ENCODE measurements at regions not wholly inside any gene's neighbourhood (a gene's known extent, or its start where the extent isn't known, plus 50 kb on each side); places are given as distances from the start of the nearest gene placed in this dataset.

DNA sequence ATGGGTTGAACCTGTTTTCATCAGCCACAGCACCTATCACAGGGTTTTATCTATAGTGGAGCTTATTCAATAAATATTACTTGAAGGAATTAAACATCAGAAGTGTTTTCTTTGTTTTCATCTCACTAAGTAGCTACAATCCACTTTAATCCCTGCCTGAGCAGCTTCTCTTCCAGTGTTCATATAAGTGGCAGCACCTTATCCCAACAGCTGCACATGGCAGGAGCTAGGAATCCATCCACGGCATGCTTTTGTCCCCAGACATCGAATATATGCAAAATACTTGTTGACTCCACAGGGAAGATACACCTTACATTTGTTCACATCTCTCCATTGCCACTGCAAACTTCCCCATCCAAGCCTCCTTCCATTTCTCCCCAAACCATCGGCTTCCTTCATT is 549.8 kb upstream of the FAM241A start:
- TF ChIP-seq, protein P1, sequence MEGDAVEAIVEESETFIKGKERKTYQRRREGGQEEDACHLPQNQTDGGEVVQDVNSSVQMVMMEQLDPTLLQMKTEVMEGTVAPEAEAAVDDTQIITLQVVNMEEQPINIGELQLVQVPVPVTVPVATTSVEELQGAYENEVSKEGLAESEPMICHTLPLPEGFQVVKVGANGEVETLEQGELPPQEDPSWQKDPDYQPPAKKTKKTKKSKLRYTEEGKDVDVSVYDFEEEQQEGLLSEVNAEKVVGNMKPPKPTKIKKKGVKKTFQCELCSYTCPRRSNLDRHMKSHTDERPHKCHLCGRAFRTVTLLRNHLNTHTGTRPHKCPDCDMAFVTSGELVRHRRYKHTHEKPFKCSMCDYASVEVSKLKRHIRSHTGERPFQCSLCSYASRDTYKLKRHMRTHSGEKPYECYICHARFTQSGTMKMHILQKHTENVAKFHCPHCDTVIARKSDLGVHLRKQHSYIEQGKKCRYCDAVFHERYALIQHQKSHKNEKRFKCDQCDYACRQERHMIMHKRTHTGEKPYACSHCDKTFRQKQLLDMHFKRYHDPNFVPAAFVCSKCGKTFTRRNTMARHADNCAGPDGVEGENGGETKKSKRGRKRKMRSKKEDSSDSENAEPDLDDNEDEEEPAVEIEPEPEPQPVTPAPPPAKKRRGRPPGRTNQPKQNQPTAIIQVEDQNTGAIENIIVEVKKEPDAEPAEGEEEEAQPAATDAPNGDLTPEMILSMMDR (IDR thresholded peaks at IDR 0.05; ENCODE audit: low read depth, low read length): no peak
- DNase-seq (ENCODE audit: low read depth in 2 of 2): no peak
- no peak overlapping the region for H3K4me3 ChIP-seq (replicated peaks in 1 of 2; ENCODE audit: low read depth in 2 of 2, low read length in 2 of 2)

DNA sequence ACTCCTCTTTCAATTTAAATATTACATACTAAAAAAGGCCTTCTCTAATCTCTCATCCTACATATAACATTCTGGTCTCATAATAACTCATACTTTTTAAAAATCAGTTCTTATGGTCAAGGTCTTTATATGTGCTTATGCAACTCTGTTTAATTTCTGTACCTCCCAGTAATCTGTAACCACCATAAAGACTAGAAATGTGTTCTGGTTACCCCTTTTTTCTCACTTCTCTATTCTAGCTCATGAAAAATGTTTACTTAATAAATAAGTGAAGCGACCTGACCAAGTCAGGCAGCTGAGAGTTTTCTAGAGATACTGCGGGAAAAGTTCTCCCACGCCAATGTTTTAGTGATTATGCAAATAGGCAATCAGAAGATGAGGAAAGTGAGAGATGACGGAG is 548.8 kb upstream of the FAM241A start:
- no peak for DNase-seq (ENCODE audit: low read depth in 2 of 2)
- H3K4me3 ChIP-seq (replicated peaks in 1 of 2; ENCODE audit: low read depth in 2 of 2, low read length in 2 of 2): no peak overlapping the region
- TF ChIP-seq, protein P1 (IDR thresholded peaks at IDR 0.05; ENCODE audit: low read depth, low read length): no peak

DNA sequence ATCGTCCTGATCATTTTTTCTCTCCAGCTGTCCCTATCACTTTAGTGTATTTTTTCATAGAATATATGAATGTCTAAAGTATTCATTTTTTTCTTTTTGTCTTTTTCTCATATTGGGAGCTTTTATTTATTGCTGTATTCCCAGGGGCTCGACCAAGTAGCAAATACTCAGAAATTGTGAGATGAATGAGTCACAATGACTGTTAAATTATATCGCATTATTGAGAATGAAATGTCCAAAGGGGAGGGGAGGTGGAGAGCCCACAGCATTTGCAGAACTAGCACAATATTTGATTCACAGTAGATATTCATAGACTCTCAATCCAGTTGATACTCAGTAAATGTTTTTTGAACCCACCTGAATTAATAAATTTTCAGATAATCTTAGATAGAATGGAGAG is 543.6 kb upstream of the FAM241A start:
- DNase-seq (ENCODE audit: low read depth in 2 of 2): peak in 1 of 2 donors; percentile 43
- TF ChIP-seq, protein P1 (IDR thresholded peaks at IDR 0.05; ENCODE audit: low read depth, low read length): no peak

DNA sequence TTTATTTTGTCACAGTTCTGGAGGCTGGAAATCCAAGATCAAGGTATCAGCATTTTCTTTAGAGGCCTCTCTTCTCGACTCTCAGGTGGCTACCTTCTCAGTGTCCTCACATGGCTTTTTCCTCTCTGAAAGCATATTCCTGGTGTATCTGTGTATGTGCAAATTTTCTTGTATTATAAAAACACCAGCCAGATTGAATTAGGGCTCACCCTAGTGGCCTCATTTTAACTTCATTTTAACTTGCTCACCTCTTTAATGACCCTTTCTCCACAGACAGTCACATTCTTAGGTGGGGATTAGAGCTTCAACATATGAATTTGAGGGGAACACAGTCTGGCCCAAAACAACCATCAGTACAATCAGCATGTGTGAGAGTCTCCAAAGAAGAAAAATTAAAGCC is 542.4 kb upstream of the FAM241A start:
- DNase-seq (ENCODE audit: low read depth in 2 of 2): peak; percentile 19 to 54
- no peak overlapping the region for H3K4me3 ChIP-seq (replicated peaks in 1 of 2; ENCODE audit: low read depth in 2 of 2, low read length in 2 of 2)
- TF ChIP-seq, protein P1 (IDR thresholded peaks at IDR 0.05; ENCODE audit: low read depth, low read length): peak; percentile 20

More for the DNA sequence above, 543.6 kb upstream of the FAM241A start:
- no peak overlapping the region for H3K4me3 ChIP-seq (replicated peaks in 1 of 2; ENCODE audit: low read depth in 2 of 2, low read length in 2 of 2)

DNA sequence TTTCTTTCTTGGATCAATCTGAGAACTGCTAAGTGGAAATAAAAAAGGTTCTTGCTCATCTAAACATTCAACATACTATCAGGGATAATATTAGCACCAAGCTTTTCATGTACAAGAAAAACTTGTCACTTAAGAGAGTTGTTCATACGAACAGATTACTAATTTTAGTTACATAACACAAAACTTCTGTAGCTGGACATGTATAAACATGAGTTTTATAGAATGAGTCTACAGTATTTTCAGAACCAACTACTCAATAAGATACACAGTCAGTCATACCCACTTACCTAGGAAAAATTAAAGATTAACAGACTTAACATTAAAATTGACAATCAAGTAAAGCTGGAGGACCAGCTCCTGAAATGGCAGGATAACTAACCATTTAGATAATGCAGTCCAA is 540.1 kb upstream of the FAM241A start:
- no peak overlapping the region for H3K4me3 ChIP-seq (replicated peaks in 1 of 2; ENCODE audit: low read depth in 2 of 2, low read length in 2 of 2)
- TF ChIP-seq, protein P1 (IDR thresholded peaks at IDR 0.05; ENCODE audit: low read depth, low read length): no peak
- DNase-seq (ENCODE audit: low read depth in 2 of 2): no peak

DNA sequence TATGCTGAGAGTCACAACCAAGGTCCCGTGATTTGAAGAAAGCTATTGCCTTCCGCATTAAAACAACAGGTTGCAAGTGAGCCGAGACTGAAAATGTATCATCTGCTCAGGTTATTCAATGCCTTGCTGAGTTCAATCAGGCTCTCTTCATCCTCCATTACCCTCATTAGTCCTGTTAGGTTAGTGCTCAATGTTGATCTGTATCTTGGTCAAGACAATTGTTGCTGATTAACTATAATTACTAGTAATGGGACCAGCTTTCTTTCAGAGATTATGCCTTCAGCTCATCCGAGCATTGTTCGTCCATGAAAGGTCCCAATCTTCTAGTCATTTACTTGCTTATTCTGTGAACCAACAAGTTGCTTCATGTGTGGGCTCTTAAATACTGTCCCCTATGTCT is 534.6 kb upstream of the FAM241A start:
- DNase-seq (ENCODE audit: low read depth in 2 of 2): no peak
- TF ChIP-seq, protein P1 (IDR thresholded peaks at IDR 0.05; ENCODE audit: low read depth, low read length): no peak
- H3K4me3 ChIP-seq (replicated peaks in 1 of 2; ENCODE audit: low read depth in 2 of 2, low read length in 2 of 2): no peak overlapping the region

DNA sequence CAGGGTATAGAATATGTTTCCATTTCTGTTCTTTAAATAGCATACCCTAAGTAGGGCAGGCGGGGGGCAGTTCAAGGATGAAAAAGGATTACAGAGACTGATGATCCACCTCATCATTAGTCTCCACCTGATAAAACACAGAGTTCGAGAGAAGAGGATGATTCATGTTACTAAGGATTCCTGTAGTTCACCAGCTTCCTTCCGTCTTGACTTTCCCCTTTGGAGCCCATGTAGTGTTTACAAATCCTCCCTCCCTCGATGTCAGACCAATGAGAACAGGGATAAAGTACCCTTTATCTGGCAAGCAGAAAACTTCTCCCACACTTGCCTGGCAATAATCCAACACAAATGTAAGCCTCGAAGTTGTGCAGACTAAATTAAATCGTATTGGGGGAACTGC is 526.3 kb upstream of the FAM241A start:
- DNase-seq (ENCODE audit: low read depth in 2 of 2): peak; percentile 17 to 53
- H3K4me3 ChIP-seq (replicated peaks in 1 of 2; ENCODE audit: low read depth in 2 of 2, low read length in 2 of 2): no peak overlapping the region
- TF ChIP-seq, protein P1 (IDR thresholded peaks at IDR 0.05; ENCODE audit: low read depth, low read length): no peak
